ENCODE measurements at regions not wholly inside any gene's neighbourhood (a gene's known extent, or its start where the extent isn't known, plus 50 kb on each side); places are given as distances from the start of the nearest gene placed in this dataset.

- Histone ChIP-seq H3K36me3 (no peaks in the 10 kb centered on the region), H3K27ac (no peak overlapping the region), H3K27me3 (no peaks in the 10 kb centered on the region), H3K4me3 (no peak overlapping the region), H3K9me3 (no peaks in the 10 kb centered on the region), H3K4me1 (no peaks in the 10 kb centered on the region)
- no peak for TF ChIP-seq EP300 (IDR thresholded peaks at IDR 0.05)
- ATAC-seq (ENCODE audit: low FRiP score in 2 of 2) = no peak
- WGBS, 2 donors = 73 to 85% methylated on average over 4 of the region's 4 CpGs
- DNase-seq = no peak
Measured at GRCh38 chr5:18032744-18033143, 398.5 kb downstream of the TAF11L14 start.

GRCh38 chr5:18036531-18036930, 402.3 kb downstream of the TAF11L14 start:
- no peak overlapping the region for H3K4me3 ChIP-seq
- no peaks in the 10 kb centered on the region for H3K36me3 ChIP-seq
- no peaks in the 10 kb centered on the region for H3K27me3 ChIP-seq
- ATAC-seq (ENCODE audit: low FRiP score in 2 of 2) (no peak), DNase-seq (no peak)
- H3K4me1 ChIP-seq = no peaks in the 10 kb centered on the region
- TF ChIP-seq POLR2AphosphoS5 (IDR thresholded peaks at IDR 0.05) = no peak
- TF ChIP-seq EP300 (IDR thresholded peaks at IDR 0.05) = no peak
- no peak for TF ChIP-seq CTCF (IDR thresholded peaks at IDR 0.05)
- H3K27ac ChIP-seq = no peak overlapping the region
- 78 to 80% methylated on average over 2 of the region's 2 CpGs for WGBS, 2 donors
- H3K9me3 ChIP-seq = no peaks in the 10 kb centered on the region

GRCh38 chr5:18037718-18038117, 403.5 kb downstream of the TAF11L14 start:
- 87 to 89% methylated on average over 2 of the region's 2 CpGs for WGBS, 2 donors
- no peak overlapping the region for H3K27ac ChIP-seq
- ATAC-seq (ENCODE audit: low FRiP score in 2 of 2) (no peak), DNase-seq (no peak)
- no peaks in the 10 kb centered on the region for H3K36me3 ChIP-seq
- no peaks in the 10 kb centered on the region for H3K4me1 ChIP-seq
- no peak for TF ChIP-seq EP300 (IDR thresholded peaks at IDR 0.05)
- TF ChIP-seq CTCF (IDR thresholded peaks at IDR 0.05) = no peak
- TF ChIP-seq POLR2A (IDR thresholded peaks at IDR 0.05) = no peak
- no peak for TF ChIP-seq POLR2AphosphoS5 (IDR thresholded peaks at IDR 0.05)
- H3K4me3 ChIP-seq = no peak overlapping the region
- H3K9me3 ChIP-seq = no peaks in the 10 kb centered on the region
- no peaks in the 10 kb centered on the region for H3K27me3 ChIP-seq

GRCh38 chr5:18043344-18043743, 409.1 kb downstream of the TAF11L14 start:
- H3K27ac ChIP-seq = no peak overlapping the region
- H3K27me3 ChIP-seq = no peaks in the 10 kb centered on the region
- 43 to 45% methylated on average over 1 of the region's 1 CpG for whole genome bisulfite sequencing, 2 donors
- no peak for ATAC-seq (ENCODE audit: low FRiP score in 2 of 2)
- no peaks in the 10 kb centered on the region for H3K9me3 ChIP-seq
- no peak for DNase-seq
- TF ChIP-seq CTCF (IDR thresholded peaks at IDR 0.05) = no peak
- H3K36me3 ChIP-seq = no peaks in the 10 kb centered on the region
- no peaks in the 10 kb centered on the region for H3K4me1 ChIP-seq
- no peak overlapping the region for H3K4me3 ChIP-seq

GRCh38 chr5:18048449-18048848, 414.2 kb downstream of the TAF11L14 start:
- no peak overlapping the region for H3K4me3 ChIP-seq
- 33 to 52% methylated on average over 2 of the region's 2 CpGs for WGBS, 2 donors
- H3K27ac ChIP-seq = no peak overlapping the region
- H3K36me3 ChIP-seq = no peaks in the 10 kb centered on the region
- no peaks in the 10 kb centered on the region for H3K27me3 ChIP-seq
- ATAC-seq (ENCODE audit: low FRiP score in 2 of 2) = no peak
- no peaks in the 10 kb centered on the region for H3K9me3 ChIP-seq
- no peak for TF ChIP-seq EP300 (IDR thresholded peaks at IDR 0.05)
- no peak for TF ChIP-seq CTCF (IDR thresholded peaks at IDR 0.05)
- TF ChIP-seq POLR2A (IDR thresholded peaks at IDR 0.05) = no peak
- TF ChIP-seq POLR2AphosphoS5 (IDR thresholded peaks at IDR 0.05) = no peak
- DNase-seq = no peak
- no peaks in the 10 kb centered on the region for H3K4me1 ChIP-seq
